ENCODE measurements at regions not wholly inside any gene's neighbourhood (a gene's known extent, or its start where the extent isn't known, plus 50 kb on each side); places are given as distances from the start of the nearest gene placed in this dataset.
"Not testable (repeated sequence)": the region's sequence is repeated elsewhere in the genome, so short reads cannot be mapped to it uniquely, and the experiment has no call there.

DNA sequence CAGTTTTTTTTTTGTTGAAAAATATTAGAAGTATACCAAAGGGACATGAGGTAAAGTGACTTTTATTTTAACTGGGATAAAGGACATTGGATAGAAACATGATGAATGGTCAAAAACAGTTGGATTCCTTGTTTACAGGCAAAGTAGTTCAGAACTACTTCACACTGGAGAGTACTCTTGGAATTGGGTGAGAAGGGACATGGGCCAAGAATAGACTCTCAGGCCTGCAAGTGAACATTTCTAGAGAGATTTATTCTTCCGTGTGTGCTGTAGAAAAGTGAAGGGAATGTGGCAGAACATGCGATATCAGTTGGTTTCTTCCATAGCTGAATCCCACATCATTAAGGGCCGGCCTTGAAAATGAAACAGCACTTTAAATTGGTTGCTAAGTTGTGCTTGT is 290.5 kb downstream of the ADGRL2 start:
- no peaks in the 10 kb centered on the region for H3K9me3 ChIP-seq (ENCODE audit: control insufficient read depth, low read length)
- no peak overlapping the region for H3K27ac ChIP-seq (ENCODE audit: low read depth, low read length, severe bottlenecking)
- H3K4me3 ChIP-seq (ENCODE audit: extremely low read depth, insufficient read depth, low read length, poor library complexity, severe bottlenecking): no peak overlapping the region
- H3K4me1 ChIP-seq (ENCODE audit: control insufficient read depth, insufficient read depth, low read length, poor library complexity, severe bottlenecking): peaks cover 6% of the 10 kb centered on the region
- H3K36me3 ChIP-seq (ENCODE audit: control insufficient read depth, insufficient read depth, low read length): no peaks in the 10 kb centered on the region
- WGBS, 2 experiments (ENCODE audit: insufficient coverage in 2 of 2): 90 to 94% methylated on average over 2 to 3 of the region's 3 CpGs

DNA sequence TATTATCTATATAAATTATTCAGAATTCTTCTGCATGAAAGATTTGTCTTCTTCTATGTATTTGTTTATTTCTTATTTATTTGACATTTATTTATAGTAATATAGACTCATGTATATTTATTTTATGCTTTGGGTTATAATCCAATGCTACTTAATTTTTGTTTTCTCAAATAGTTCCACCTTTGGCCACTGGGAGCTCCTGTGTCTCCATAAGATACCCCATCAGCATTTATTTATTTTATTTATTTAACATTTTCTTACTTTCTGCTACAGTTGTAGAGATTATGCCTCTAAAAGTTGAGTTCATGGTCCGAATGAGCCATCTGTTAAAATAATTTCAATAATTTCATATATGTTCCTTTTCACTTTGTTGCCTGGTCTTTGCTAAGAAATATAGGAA is 289.4 kb downstream of the ADGRL2 start:
- Histone ChIP-seq H3K4me1 (ENCODE audit: control insufficient read depth, insufficient read depth, low read length, poor library complexity, severe bottlenecking) (peaks cover 6% of the 10 kb centered on the region), H3K4me3 (ENCODE audit: extremely low read depth, insufficient read depth, low read length, poor library complexity, severe bottlenecking) (no peak overlapping the region), H3K9me3 (ENCODE audit: control insufficient read depth, low read length) (no peaks in the 10 kb centered on the region), H3K27ac (ENCODE audit: low read depth, low read length, severe bottlenecking) (no peak overlapping the region), H3K36me3 (ENCODE audit: control insufficient read depth, insufficient read depth, low read length) (no peaks in the 10 kb centered on the region)
- WGBS, 2 experiments (ENCODE audit: insufficient coverage in 2 of 2): no CpG with 5 or more reads among the region's 1 CpG

DNA sequence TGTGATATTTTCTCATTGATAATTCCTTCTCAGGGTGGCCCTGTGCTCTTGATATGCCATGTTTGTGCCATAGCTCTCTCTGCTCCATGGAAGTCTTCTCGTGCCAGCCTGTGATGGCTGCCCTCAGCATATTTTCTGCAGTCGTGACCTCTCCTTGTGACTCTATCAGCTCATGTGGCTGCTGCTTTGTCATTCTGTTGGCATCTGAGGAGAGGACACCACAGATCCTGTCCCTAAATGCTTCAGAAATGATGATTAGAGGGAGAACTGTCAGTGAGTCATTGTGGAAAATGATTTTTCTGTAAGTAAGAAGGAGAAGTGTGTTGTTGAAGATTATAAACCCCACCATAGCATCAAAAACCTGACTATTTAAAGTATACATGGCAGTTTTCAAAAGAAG is 286.0 kb downstream of the ADGRL2 start:
- no peak overlapping the region for H3K4me3 ChIP-seq (ENCODE audit: extremely low read depth, insufficient read depth, low read length, poor library complexity, severe bottlenecking)
- 60 to 71% methylated on average over 1 to 2 of the region's 2 CpGs for WGBS, 2 experiments (ENCODE audit: insufficient coverage in 2 of 2)
- no peaks in the 10 kb centered on the region for H3K9me3 ChIP-seq (ENCODE audit: control insufficient read depth, low read length)
- no peak overlapping the region for H3K27ac ChIP-seq (ENCODE audit: low read depth, low read length, severe bottlenecking)
- no peaks in the 10 kb centered on the region for H3K36me3 ChIP-seq (ENCODE audit: control insufficient read depth, insufficient read depth, low read length)
- H3K4me1 ChIP-seq (ENCODE audit: control insufficient read depth, insufficient read depth, low read length, poor library complexity, severe bottlenecking): peaks cover 6% of the 10 kb centered on the region

DNA sequence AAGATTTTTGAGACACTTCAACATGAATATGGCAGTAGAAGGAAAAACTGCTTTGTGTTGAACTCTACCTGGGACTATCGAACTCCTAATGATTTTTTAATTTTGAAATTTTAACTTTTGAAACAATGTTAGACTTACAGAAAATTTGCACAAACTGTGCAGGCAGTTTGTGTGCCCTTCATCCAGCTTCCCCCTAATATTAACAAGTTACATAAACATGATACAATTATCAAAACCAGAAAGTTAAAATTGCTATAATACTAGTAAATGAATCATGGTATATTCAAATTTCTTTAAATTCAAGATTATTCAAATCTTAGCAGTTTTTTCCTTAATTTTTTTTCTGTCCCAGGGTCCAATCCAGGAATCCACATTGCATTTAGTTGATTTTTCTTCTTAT is 278.9 kb downstream of the ADGRL2 start:
- H3K9me3 ChIP-seq (ENCODE audit: control insufficient read depth, low read length): no peaks in the 10 kb centered on the region
- no peak overlapping the region for H3K4me3 ChIP-seq (ENCODE audit: extremely low read depth, insufficient read depth, low read length, poor library complexity, severe bottlenecking)
- no peaks in the 10 kb centered on the region for H3K4me1 ChIP-seq (ENCODE audit: control insufficient read depth, insufficient read depth, low read length, poor library complexity, severe bottlenecking)
- no peak overlapping the region for H3K27ac ChIP-seq (ENCODE audit: low read depth, low read length, severe bottlenecking)
- H3K36me3 ChIP-seq (ENCODE audit: control insufficient read depth, insufficient read depth, low read length): no peaks in the 10 kb centered on the region
- WGBS, 2 experiments (ENCODE audit: insufficient coverage in 2 of 2): no CpG with 5 or more reads among the region's 1 CpG

DNA sequence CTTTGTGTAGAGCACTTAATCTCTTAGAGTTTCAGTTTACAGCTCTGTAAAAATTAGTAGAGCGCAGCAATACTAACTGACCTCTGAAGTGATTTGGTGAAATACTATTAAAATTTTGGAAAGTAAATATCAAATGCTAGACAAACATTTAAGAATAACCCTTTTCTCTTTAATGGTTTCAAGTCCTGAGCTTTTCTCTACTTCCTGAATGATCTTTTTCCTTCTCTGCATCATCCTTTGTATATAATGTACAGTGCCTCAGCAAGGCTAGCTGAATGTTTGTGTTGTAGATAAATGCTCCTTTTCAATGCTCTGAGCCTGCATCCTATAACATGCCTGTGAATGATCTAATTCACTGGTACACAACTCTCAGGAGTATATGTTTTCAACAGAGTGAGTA is 272.9 kb downstream of the ADGRL2 start:
- no peak overlapping the region for H3K27ac ChIP-seq (ENCODE audit: low read depth, low read length, severe bottlenecking)
- no peaks in the 10 kb centered on the region for H3K4me1 ChIP-seq (ENCODE audit: control insufficient read depth, insufficient read depth, low read length, poor library complexity, severe bottlenecking)
- no CpG with 5 or more reads among the region's 1 CpG for WGBS, 2 experiments (ENCODE audit: insufficient coverage in 2 of 2)
- H3K4me3 ChIP-seq (ENCODE audit: extremely low read depth, insufficient read depth, low read length, poor library complexity, severe bottlenecking): no peak overlapping the region
- no peaks in the 10 kb centered on the region for H3K36me3 ChIP-seq (ENCODE audit: control insufficient read depth, insufficient read depth, low read length)
- H3K9me3 ChIP-seq (ENCODE audit: control insufficient read depth, low read length): no peaks in the 10 kb centered on the region

DNA sequence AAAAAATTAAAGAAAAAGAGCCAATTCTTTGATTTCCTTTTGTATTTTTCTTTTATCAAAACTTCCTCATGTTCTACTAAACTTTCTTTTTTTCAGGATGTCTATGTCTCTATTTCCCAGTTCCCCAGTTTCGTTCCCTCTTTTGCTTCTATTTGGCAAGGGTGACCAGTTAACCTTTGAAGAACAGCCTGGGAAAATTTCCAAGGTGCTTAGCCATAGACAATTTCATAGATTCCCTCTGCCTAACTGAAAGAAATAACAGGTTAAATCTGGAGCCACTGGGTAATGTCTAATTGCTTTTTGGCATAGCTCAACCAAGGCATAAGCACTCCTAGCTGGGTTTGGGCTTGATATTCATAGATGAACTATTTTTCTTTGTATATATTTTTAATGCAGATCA is 272.3 kb downstream of the ADGRL2 start:
- H3K4me3 ChIP-seq (ENCODE audit: extremely low read depth, insufficient read depth, low read length, poor library complexity, severe bottlenecking): no peak overlapping the region
- H3K27ac ChIP-seq (ENCODE audit: low read depth, low read length, severe bottlenecking): no peak overlapping the region
- no peaks in the 10 kb centered on the region for H3K9me3 ChIP-seq (ENCODE audit: control insufficient read depth, low read length)
- 50 to 89% methylated on average over 1 of the region's 1 CpG for WGBS, 2 experiments (ENCODE audit: insufficient coverage in 2 of 2)
- no peaks in the 10 kb centered on the region for H3K4me1 ChIP-seq (ENCODE audit: control insufficient read depth, insufficient read depth, low read length, poor library complexity, severe bottlenecking)
- no peaks in the 10 kb centered on the region for H3K36me3 ChIP-seq (ENCODE audit: control insufficient read depth, insufficient read depth, low read length)

DNA sequence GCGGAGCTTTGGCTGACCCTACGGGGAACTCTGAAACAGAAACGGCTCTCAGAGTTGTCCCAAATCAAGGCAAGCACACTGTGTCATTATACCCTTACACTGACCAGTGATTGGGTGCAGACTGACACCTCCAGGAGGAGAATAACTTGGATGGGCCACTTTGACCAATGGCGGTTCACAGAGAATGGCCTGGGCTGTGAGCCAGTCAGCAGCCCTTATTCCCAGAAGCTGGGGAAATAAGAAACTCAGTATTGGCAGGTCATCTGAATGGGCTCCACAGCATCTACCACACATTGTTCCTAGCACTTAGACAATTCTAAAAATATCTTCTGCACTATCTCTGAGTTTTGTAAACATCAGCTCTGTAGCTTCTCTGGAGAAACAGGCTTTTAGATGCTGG is 265.2 kb downstream of the ADGRL2 start:
- Histone ChIP-seq H3K9me3 (ENCODE audit: control insufficient read depth, low read length) (no peaks in the 10 kb centered on the region), H3K4me1 (ENCODE audit: control insufficient read depth, insufficient read depth, low read length, poor library complexity, severe bottlenecking) (no peaks in the 10 kb centered on the region), H3K27ac (ENCODE audit: low read depth, low read length, severe bottlenecking) (no peak overlapping the region), H3K4me3 (ENCODE audit: extremely low read depth, insufficient read depth, low read length, poor library complexity, severe bottlenecking) (no peak overlapping the region), H3K36me3 (ENCODE audit: control insufficient read depth, insufficient read depth, low read length) (no peaks in the 10 kb centered on the region)
- WGBS, 2 experiments (ENCODE audit: insufficient coverage in 2 of 2): 96 to 100% methylated on average over 1 to 4 of the region's 4 CpGs

DNA sequence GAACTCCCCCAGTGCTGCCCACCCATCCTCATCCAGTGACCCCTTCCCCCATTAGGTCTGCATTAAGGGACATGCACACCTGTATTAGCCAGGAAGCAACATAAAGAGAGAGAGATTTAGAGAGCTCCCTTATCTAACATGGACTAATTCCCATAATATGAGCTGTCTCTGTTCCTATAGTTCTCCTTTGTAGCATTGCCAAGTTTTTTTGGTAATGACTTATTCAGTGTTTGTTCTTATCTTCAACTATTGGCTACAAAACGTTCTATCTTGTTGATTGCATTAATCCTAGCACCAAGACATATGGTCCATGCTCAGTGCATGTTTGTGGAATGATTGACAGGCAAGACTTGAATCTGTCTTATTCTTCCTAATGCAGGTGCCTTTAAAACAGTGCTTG is 264.0 kb downstream of the ADGRL2 start:
- Histone ChIP-seq H3K4me3 (ENCODE audit: extremely low read depth, insufficient read depth, low read length, poor library complexity, severe bottlenecking) (no peak overlapping the region), H3K36me3 (ENCODE audit: control insufficient read depth, insufficient read depth, low read length) (no peaks in the 10 kb centered on the region), H3K27ac (ENCODE audit: low read depth, low read length, severe bottlenecking) (no peak overlapping the region), H3K9me3 (ENCODE audit: control insufficient read depth, low read length) (no peaks in the 10 kb centered on the region), H3K4me1 (ENCODE audit: control insufficient read depth, insufficient read depth, low read length, poor library complexity, severe bottlenecking) (no peaks in the 10 kb centered on the region)
- no CpG with 5 or more reads among the region's 1 CpG for WGBS, 2 experiments (ENCODE audit: insufficient coverage in 2 of 2)

DNA sequence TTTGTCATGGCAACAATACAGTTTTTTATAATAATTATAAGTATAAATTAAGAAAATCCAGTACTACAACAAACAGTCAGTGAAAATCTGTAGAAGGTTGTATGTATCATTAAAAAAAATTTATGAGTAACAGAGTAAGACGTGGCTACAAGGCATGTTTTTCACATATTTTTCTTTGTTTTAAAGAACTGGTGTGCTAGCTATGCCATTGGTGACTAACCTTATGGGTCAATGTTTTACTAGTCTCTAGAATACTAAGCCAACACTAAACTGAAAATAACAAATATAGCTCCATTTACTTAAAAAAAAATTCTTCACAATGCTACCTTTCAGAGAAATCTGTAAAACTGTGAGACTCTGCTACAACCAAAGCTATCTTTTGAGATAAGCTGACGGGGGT is 261.5 kb downstream of the ADGRL2 start:
- Histone ChIP-seq H3K4me1 (ENCODE audit: control insufficient read depth, insufficient read depth, low read length, poor library complexity, severe bottlenecking) (no peaks in the 10 kb centered on the region), H3K27ac (ENCODE audit: low read depth, low read length, severe bottlenecking) (no peak overlapping the region), H3K4me3 (ENCODE audit: extremely low read depth, insufficient read depth, low read length, poor library complexity, severe bottlenecking) (no peak overlapping the region), H3K9me3 (ENCODE audit: control insufficient read depth, low read length) (no peaks in the 10 kb centered on the region), H3K36me3 (ENCODE audit: control insufficient read depth, insufficient read depth, low read length) (no peaks in the 10 kb centered on the region)
- 100% methylated on average over 1 of the region's 2 CpGs; no CpG with 5 or more reads in 1 of the 2 experiments for WGBS, 2 experiments (ENCODE audit: insufficient coverage in 2 of 2)

DNA sequence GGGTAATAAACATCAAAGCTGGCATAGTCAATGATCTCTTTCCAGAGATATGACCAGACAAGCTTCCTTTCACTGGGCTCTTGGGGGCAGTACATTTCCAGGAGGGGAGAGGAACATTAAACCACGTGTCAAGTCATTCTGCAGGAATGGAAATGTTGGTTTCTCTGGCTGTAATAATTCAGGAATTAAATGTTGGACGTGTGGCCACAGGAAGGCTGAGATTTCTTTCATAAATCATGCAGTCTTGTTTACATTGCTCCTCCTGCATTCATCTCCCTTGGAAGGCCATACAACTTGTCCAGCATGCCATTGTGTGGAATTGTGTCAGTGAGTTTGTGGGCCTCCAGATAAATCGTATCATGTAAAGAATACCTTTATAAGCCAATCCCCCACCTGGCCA is 259.2 kb downstream of the ADGRL2 start:
- H3K4me1 ChIP-seq (ENCODE audit: control insufficient read depth, insufficient read depth, low read length, poor library complexity, severe bottlenecking): no peaks in the 10 kb centered on the region
- H3K27ac ChIP-seq (ENCODE audit: low read depth, low read length, severe bottlenecking): no peak overlapping the region
- no peak overlapping the region for H3K4me3 ChIP-seq (ENCODE audit: extremely low read depth, insufficient read depth, low read length, poor library complexity, severe bottlenecking)
- 100% methylated on average over 1 of the region's 3 CpGs for WGBS, 2 experiments (ENCODE audit: insufficient coverage in 2 of 2)
- no peaks in the 10 kb centered on the region for H3K9me3 ChIP-seq (ENCODE audit: control insufficient read depth, low read length)
- no peaks in the 10 kb centered on the region for H3K36me3 ChIP-seq (ENCODE audit: control insufficient read depth, insufficient read depth, low read length)

DNA sequence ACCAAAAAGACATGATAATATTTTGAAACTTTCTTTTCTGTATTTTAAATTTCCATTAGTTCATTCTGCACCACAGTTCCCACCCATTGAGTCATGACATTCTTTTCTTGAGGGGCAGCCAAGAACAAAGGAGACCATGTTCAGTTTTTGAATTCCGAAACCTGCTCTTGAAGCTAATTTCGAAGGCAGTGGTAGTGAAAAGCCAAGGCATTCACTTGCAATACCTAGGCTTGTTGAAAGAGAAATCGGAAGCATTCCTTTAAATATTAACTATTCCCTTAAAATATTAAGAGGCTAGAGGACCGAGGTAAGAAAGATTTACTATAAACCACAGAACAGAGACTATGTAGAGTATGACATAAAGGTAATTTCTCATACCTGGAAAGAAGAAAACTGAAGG is 256.3 kb downstream of the ADGRL2 start:
- no peaks in the 10 kb centered on the region for H3K36me3 ChIP-seq (ENCODE audit: control insufficient read depth, insufficient read depth, low read length)
- H3K9me3 ChIP-seq (ENCODE audit: control insufficient read depth, low read length): no peaks in the 10 kb centered on the region
- H3K4me3 ChIP-seq (ENCODE audit: extremely low read depth, insufficient read depth, low read length, poor library complexity, severe bottlenecking): no peak overlapping the region
- no peaks in the 10 kb centered on the region for H3K4me1 ChIP-seq (ENCODE audit: control insufficient read depth, insufficient read depth, low read length, poor library complexity, severe bottlenecking)
- 82% methylated on average over 2 of the region's 4 CpGs; no CpG with 5 or more reads in 1 of the 2 experiments for WGBS, 2 experiments (ENCODE audit: insufficient coverage in 2 of 2)
- no peak overlapping the region for H3K27ac ChIP-seq (ENCODE audit: low read depth, low read length, severe bottlenecking)

DNA sequence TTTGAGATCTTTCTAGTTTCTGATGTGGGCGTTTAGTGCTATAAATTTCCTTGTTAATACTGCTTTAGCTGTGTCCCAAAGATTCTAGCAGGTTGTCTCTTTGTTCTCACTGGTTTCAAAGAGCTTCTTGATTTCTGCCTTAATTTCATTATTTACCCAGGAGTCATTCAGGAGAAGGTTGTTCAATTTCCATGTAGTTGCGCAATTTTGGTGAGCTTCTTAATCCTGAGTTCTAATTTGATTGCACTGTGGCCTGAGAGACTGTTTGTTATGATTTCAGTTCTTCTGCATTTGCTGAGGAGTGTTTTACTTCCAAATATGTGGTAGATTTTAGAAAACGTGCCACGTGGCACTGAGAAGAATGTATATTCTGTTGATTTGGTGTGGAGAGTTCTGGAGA is 254.6 kb downstream of the ADGRL2 start:
- H3K27ac ChIP-seq (ENCODE audit: low read depth, low read length, severe bottlenecking); H3K4me3 ChIP-seq (ENCODE audit: extremely low read depth, insufficient read depth, low read length, poor library complexity, severe bottlenecking); H3K9me3 ChIP-seq (ENCODE audit: control insufficient read depth, low read length); H3K4me1 ChIP-seq (ENCODE audit: control insufficient read depth, insufficient read depth, low read length, poor library complexity, severe bottlenecking); H3K36me3 ChIP-seq (ENCODE audit: control insufficient read depth, insufficient read depth, low read length): not testable (repeated sequence)
- WGBS, 2 experiments (ENCODE audit: insufficient coverage in 2 of 2): 86 to 90% methylated on average over 2 to 3 of the region's 4 CpGs

Data from mesodermal cell (in vitro differentiated cells).